Bronchial epithelial cell (primary cell): ENCODE measurements at regions not wholly inside any gene's neighbourhood (a gene's known extent, or its start where the extent isn't known, plus 50 kb on each side); places are given as distances from the start of the nearest gene placed in this dataset.

Experiments used
- DNase-seq: peaks from one replicate; pipeline ENCODE4 v3.0.0-alpha.2; 2010; ENCODE audit warnings: low read depth
- FAIRE-seq: peaks from 2 replicates; lab custom pipeline; 2011; peaks lifted over from hg19 to GRCh38; lab: Jason Lieb, UNC
- H3K27me3 ChIP-seq: 2 replicates; pipeline ENCODE4 v1.5.1; 2011; ENCODE audit warnings: low read length; ENCODE audit not compliant: control insufficient read depth, insufficient read depth
- H3K36me3 ChIP-seq: 2 replicates; pipeline ENCODE4 v1.5.1; 2011; ENCODE audit warnings: low read length; ENCODE audit not compliant: control insufficient read depth, insufficient read depth
- H3K4me3 ChIP-seq: 2 replicates; pipeline ENCODE4 v1.5.1; 2011; ENCODE audit warnings: mild to moderate bottlenecking, low read depth, low read length, control low read depth
- CTCF ChIP-seq: IDR thresholded peaks from 2 replicates; pipeline ENCODE4 v1.5.1; 2011; ENCODE audit warnings: mild to moderate bottlenecking, moderate library complexity, low read length, control low read depth, inconsistent platforms; ENCODE audit not compliant: insufficient read depth, severe bottlenecking

- DNase-seq: no peak
- no peaks in the 10 kb centered on the region for H3K27me3 ChIP-seq
- no peak overlapping the region for H3K4me3 ChIP-seq
- H3K36me3 ChIP-seq: no peaks in the 10 kb centered on the region
- no peak for TF ChIP-seq CTCF
- FAIRE-seq: no peak
Measured at GRCh38 chr14:71296184-71296583, 388.9 kb downstream of the PCNX1 start.

GRCh38 chr14:71300566-71301330, 393.5 kb downstream of the PCNX1 start:
- no peak overlapping the region for H3K4me3 ChIP-seq
- no peak for TF ChIP-seq CTCF
- DNase-seq: no peak
- H3K36me3 ChIP-seq: no peaks in the 10 kb centered on the region
- no peak for FAIRE-seq
- H3K27me3 ChIP-seq: no peaks in the 10 kb centered on the region

- DNase-seq: no peak
- H3K4me3 ChIP-seq: no peak overlapping the region
- FAIRE-seq: peak; percentile 62
- H3K36me3 ChIP-seq: no peaks in the 10 kb centered on the region
- TF ChIP-seq CTCF: no peak
- H3K27me3 ChIP-seq: no peaks in the 10 kb centered on the region
Measured at GRCh38 chr14:71301611-71302010, 394.4 kb downstream of the PCNX1 start.

- H3K27me3 ChIP-seq: no peaks in the 10 kb centered on the region
Measured at GRCh38 chr14:71304690-71305089, 397.4 kb downstream of the PCNX1 start.

GRCh38 chr14:71308671-71309070, 401.4 kb downstream of the PCNX1 start:
- FAIRE-seq (no peak), DNase-seq (no peak)
- Histone ChIP-seq H3K4me3 (no peak overlapping the region), H3K27me3 (no peaks in the 10 kb centered on the region), H3K36me3 (no peaks in the 10 kb centered on the region)
- TF ChIP-seq CTCF: no peak

More at GRCh38 chr14:71304690-71305089, 397.4 kb downstream of the PCNX1 start:
- Histone ChIP-seq H3K4me3 (no peak overlapping the region), H3K36me3 (no peaks in the 10 kb centered on the region)
- DNase-seq (no peak), FAIRE-seq (peak; percentile 66)
- TF ChIP-seq CTCF: no peak

- DNase-seq: no peak
- no peak for TF ChIP-seq CTCF
- H3K36me3 ChIP-seq: no peaks in the 10 kb centered on the region
- no peaks in the 10 kb centered on the region for H3K27me3 ChIP-seq
- FAIRE-seq: peak; percentile 28
- no peak overlapping the region for H3K4me3 ChIP-seq
Measured at GRCh38 chr14:71309756-71310155, 402.5 kb downstream of the PCNX1 start.
